Ishikawa (cell line): ENCODE measurements at regions not wholly inside any gene's neighbourhood (a gene's known extent, or its start where the extent isn't known, plus 50 kb on each side); places are given as distances from the start of the nearest gene placed in this dataset.

Experiments used
- CEBPB ChIP-seq: IDR thresholded peaks from 2 replicates; pipeline ENCODE4 v1.6.1; 2012
- CREB1 ChIP-seq: IDR thresholded peaks from 2 replicates; pipeline ENCODE4 v1.6.1; 2012; ENCODE audit warnings: low read depth
- EGR1 ChIP-seq: IDR thresholded peaks from 2 replicates; pipeline ENCODE4 v1.6.1; 2012
- EP300 ChIP-seq: IDR thresholded peaks from 2 replicates; pipeline ENCODE4 v1.6.1; 2012; ENCODE audit warnings: borderline replicate concordance
- FOXM1 ChIP-seq: IDR thresholded peaks from 2 replicates; pipeline ENCODE4 v1.6.1; 2012; ENCODE audit warnings: low read depth, borderline replicate concordance
- NFIC ChIP-seq: IDR thresholded peaks from 2 replicates; pipeline ENCODE4 v1.6.1; 2012
- RAD21 ChIP-seq: IDR thresholded peaks from 2 replicates; pipeline ENCODE4 v1.6.1; 2012; ENCODE audit warnings: low read depth
- TAF1 ChIP-seq: IDR thresholded peaks from 2 replicates; pipeline ENCODE4 v1.6.1; 2012; ENCODE audit warnings: low read depth, mild to moderate bottlenecking
- TCF12 ChIP-seq: IDR thresholded peaks from 2 replicates; pipeline ENCODE4 v1.6.1; 2012; ENCODE audit warnings: low read depth
- TEAD4 ChIP-seq: IDR thresholded peaks from 2 replicates; pipeline ENCODE4 v1.6.1; 2012
- YY1 ChIP-seq: IDR thresholded peaks from 2 replicates; pipeline ENCODE4 v1.6.1; 2012; ENCODE audit warnings: low read depth
- ZBTB7A ChIP-seq: IDR thresholded peaks from 2 replicates; pipeline ENCODE4 v1.6.1; 2012; ENCODE audit warnings: low read depth
- TF ChIP-seq, protein P1 (sequence below): IDR thresholded peaks from 2 replicates; pipeline ENCODE4 v1.6.1; 2012; ENCODE audit warnings: low read depth, mild to moderate bottlenecking
- TF ChIP-seq, protein P2 (sequence below): IDR thresholded peaks from 2 replicates; pipeline ENCODE4 v1.6.1; 2012
- TF ChIP-seq, protein P3 (sequence below): IDR thresholded peaks from 2 replicates; pipeline ENCODE4 v1.6.1; 2012

DNA sequence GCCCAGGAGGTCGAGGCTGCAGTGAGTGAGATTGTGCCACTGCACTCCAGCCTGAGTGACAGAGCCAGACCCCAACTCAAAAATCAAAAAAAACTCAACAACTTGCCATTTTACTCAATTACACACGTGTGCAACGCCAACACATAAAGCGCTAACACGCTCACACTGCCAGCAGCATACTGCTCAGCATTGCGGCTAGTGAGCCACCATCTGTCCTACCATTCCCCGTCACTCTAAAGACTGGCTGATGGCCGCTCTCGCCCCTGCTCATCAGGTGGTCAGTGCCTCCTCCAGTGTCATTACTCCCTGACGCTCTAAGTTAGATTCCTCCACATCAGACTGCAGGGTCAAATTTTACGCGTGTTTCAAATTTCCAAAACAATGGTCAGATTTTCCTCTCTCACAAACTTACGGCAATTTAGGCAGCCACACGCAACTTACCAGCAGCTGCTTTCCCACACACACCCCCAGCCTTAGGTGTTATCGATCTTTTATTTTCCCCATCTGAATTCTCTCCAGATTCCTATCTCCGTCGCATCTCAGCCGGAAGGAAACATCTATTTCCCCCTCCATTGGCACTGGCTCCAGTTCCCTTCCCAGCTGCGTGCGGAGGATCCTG lies 240.8 kb downstream of the C16orf95 start:
- TF ChIP-seq TAF1 (no peak), CEBPB (no peak), NFIC (no peak), ZBTB7A (no peak)

DNA sequence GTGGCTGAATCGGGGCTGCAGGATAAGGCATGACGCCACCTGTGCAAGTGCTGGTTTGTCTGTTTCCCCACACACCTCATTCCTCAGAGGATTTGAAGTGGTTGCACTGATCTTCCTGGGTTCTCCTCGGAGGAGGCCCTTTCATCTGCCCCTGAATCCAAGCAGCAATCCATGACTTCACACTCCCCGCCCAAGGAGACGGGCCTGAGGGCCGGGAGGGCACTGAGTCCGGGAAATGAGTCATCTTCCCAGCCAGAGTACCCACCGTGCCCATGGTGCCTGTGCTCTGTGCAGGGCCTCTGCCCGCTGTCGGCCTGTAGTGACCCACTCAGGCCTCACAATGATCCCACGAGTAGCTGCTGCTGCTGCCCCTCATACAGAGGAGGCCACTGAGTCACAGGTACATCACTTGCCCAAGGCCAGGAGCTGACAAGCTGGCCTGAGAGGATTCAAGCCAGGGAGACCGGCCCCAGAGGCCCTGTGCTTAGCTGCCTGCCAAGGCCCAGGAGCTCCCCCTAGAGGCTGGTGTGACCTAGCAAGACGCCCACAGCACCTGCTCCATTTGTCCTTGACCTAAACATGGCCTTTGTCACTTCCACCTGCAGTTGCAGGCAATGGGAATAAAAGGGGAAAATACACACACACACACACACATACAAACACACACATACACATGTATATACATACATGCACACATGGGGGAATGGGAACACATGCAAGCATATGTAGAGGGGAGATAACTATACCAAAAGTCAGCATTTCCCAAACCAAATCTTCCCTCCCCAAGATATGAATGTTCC lies 240.0 kb downstream of the C16orf95 start:
- TF ChIP-seq NFIC = no peak
- peak; percentile 49 for TF ChIP-seq RAD21

DNA sequence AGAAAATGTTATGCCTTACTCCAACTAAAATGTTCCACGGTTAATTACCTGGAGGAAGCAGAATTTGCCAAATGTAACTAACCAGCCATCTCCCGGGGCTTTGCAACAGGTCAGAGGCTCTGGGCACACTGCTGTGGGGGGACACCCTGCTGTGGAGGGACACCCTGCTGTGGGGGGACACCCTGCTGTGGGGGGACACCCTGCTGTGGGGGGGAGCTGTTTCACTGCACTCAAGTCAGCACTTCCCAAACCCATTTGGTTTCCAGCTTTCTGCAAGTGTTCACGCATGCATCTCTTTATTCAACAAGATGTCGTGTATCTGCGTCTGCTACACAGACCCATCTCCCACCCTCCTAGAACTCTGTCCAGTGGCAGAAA lies 239.5 kb downstream of the C16orf95 start:
- TF ChIP-seq, protein P1, sequence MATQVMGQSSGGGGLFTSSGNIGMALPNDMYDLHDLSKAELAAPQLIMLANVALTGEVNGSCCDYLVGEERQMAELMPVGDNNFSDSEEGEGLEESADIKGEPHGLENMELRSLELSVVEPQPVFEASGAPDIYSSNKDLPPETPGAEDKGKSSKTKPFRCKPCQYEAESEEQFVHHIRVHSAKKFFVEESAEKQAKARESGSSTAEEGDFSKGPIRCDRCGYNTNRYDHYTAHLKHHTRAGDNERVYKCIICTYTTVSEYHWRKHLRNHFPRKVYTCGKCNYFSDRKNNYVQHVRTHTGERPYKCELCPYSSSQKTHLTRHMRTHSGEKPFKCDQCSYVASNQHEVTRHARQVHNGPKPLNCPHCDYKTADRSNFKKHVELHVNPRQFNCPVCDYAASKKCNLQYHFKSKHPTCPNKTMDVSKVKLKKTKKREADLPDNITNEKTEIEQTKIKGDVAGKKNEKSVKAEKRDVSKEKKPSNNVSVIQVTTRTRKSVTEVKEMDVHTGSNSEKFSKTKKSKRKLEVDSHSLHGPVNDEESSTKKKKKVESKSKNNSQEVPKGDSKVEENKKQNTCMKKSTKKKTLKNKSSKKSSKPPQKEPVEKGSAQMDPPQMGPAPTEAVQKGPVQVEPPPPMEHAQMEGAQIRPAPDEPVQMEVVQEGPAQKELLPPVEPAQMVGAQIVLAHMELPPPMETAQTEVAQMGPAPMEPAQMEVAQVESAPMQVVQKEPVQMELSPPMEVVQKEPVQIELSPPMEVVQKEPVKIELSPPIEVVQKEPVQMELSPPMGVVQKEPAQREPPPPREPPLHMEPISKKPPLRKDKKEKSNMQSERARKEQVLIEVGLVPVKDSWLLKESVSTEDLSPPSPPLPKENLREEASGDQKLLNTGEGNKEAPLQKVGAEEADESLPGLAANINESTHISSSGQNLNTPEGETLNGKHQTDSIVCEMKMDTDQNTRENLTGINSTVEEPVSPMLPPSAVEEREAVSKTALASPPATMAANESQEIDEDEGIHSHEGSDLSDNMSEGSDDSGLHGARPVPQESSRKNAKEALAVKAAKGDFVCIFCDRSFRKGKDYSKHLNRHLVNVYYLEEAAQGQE = no peak
- TF ChIP-seq TEAD4 = no peak
- no peak for TF ChIP-seq ZBTB7A
- TF ChIP-seq FOXM1 = no peak
- no peak for TF ChIP-seq EP300
- no peak for TF ChIP-seq CEBPB
- TF ChIP-seq YY1 = no peak
- no peak for TF ChIP-seq EGR1
- TF ChIP-seq NFIC = no peak
- TF ChIP-seq TAF1 = no peak
- TF ChIP-seq, protein P2, sequence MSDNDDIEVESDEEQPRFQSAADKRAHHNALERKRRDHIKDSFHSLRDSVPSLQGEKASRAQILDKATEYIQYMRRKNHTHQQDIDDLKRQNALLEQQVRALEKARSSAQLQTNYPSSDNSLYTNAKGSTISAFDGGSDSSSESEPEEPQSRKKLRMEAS = no peak

DNA sequence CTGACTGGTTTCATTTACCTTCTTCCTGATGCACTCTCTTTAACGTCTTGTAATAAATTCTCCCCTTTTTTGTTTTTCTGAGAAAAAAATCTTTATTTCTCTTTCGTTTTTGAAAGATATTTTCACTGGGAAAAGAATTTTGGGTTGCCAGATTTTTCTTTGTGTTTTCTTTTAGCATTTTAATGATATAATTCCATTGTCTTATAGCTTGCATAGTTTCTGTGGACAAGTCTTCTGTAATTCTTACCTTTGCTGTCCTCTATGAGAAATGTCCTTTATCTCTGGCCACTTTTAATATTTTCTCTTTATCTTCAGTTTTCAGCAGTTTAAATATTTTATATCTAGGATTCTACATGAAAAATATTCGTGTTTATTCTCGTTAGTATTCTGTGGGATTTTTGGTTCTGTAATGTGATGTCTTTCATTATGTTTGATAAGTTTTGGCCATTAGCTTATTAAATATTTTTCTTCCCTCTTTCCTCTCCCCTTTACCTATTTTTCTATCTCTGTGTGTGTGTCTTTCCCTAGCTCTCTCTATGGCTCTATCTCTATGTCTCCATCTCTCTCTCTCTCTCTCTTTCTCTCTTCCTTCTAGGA lies 236.5 kb downstream of the C16orf95 start:
- TF ChIP-seq CREB1 (no peak), TAF1 (no peak), RAD21 (no peak), TEAD4 (no peak), ZBTB7A (no peak), NFIC (no peak), YY1 (no peak), FOXM1 (no peak), TCF12 (no peak)
- TF ChIP-seq, protein P1 = no peak
- TF ChIP-seq, protein P3, sequence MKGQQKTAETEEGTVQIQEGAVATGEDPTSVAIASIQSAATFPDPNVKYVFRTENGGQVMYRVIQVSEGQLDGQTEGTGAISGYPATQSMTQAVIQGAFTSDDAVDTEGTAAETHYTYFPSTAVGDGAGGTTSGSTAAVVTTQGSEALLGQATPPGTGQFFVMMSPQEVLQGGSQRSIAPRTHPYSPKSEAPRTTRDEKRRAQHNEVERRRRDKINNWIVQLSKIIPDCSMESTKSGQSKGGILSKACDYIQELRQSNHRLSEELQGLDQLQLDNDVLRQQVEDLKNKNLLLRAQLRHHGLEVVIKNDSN = no peak

DNA sequence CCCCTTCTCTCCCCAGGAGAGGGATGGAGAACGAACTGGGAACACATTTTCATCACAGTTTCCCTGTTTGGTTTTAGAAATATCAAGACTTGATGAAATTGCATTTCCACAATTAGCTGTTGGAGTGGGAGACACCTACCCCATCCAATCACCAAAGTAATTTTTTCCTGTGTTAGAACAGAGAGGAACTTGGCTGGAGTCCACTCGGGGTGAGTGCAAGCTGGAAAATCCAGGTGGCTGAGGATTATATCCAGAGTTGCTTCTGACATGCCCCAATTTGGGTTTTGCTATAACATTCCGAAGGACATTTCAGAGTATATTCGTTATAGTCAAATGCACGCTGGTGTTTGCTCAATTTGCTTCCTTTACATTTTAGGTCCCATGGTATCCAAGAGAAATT lies 231.8 kb downstream of the C16orf95 start:
- TF ChIP-seq EP300 = no peak
- TF ChIP-seq TAF1 = no peak
- no peak for TF ChIP-seq RAD21
- no peak for TF ChIP-seq NFIC
- no peak for TF ChIP-seq CEBPB
- no peak for TF ChIP-seq ZBTB7A
- no peak for TF ChIP-seq FOXM1
- no peak for TF ChIP-seq CREB1
- TF ChIP-seq EGR1 = no peak
- TF ChIP-seq, protein P1 = no peak
- TF ChIP-seq, protein P3 = no peak
- TF ChIP-seq YY1 = no peak
- TF ChIP-seq, protein P2 = no peak
- TF ChIP-seq TEAD4 = no peak
- no peak for TF ChIP-seq TCF12
